ENCODE measurements at regions not wholly inside any gene's neighbourhood (a gene's known extent, or its start where the extent isn't known, plus 50 kb on each side); places are given as distances from the start of the nearest gene placed in this dataset.

DNA sequence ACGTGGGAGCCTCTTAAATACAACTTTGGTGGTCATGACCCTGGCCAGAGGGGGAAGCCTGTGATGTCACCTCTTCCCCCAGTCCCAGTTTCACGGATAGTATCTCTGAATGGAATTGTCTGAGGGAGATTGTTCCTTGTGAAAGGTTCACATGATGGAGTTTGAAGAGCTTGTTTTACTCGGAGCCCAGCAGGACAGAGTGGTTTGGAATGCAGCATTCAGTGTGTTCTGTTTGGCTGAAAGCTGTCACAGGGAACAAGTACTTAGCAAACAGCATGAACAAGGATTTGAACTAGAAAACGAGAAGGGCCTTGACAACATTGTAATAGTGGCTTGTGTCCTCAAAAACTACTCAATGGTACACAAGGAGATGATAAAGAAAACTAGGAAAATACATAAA, 133.9 kb upstream of the CXorf66 start (continued):
- TF ChIP-seq FOXJ3 (CRISPR knock-in tag; IDR thresholded peaks at IDR 0.05; ENCODE audit: borderline replicate concordance): no peak

- ATAC-seq: no peak
- no peaks in the 10 kb centered on the region for H3K36me3 Mint-ChIP-seq
- CTCF ChIA-PET: interaction anchor here (0.6 to 2.9 kb wide), 7 partner anchors 9 to 608 kb away, joined by 3 to 10 read pairs (median 4); no protein-coding TSS in a partner anchor
- peaks cover 17% of the 10 kb centered on the region for H3K27me3 Mint-ChIP-seq (ENCODE audit: low read depth)
- DNase-seq (ENCODE audit: low spot score): peak; percentile 15
- peaks cover 25% of the 10 kb centered on the region for H3K4me1 Mint-ChIP-seq
- POLR2A ChIA-PET: no interaction called here
- peak overlapping the region; percentile 62 for H3K4me3 Mint-ChIP-seq
- no peaks in the 10 kb centered on the region for H3K9me3 Mint-ChIP-seq
- H3K27ac Mint-ChIP-seq: no peak overlapping the region
- TF ChIP-seq NR3C1 (CRISPR knock-in tag; conservative IDR thresholded peaks at IDR 0.05; ENCODE audit: low read depth): no peak
- TF ChIP-seq, protein P1, sequence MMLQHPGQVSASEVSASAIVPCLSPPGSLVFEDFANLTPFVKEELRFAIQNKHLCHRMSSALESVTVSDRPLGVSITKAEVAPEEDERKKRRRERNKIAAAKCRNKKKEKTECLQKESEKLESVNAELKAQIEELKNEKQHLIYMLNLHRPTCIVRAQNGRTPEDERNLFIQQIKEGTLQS (CRISPR knock-in tag; conservative IDR thresholded peaks at IDR 0.05): no peak
- no peak for TF ChIP-seq ESRRA (CRISPR knock-in tag; IDR thresholded peaks at IDR 0.05; ENCODE audit: borderline replicate concordance)
- TF ChIP-seq FOXK1 (CRISPR knock-in tag; IDR thresholded peaks at IDR 0.05): no peak
- no peak for TF ChIP-seq CREM (CRISPR knock-in tag; IDR thresholded peaks at IDR 0.05)
- TF ChIP-seq HMGXB4 (CRISPR knock-in tag; IDR thresholded peaks at IDR 0.05): no peak
- TF ChIP-seq AR (CRISPR knock-in tag; IDR thresholded peaks at IDR 0.05): no peak
- TF ChIP-seq TEAD4 (CRISPR knock-in tag; IDR thresholded peaks at IDR 0.05): no peak
- TF ChIP-seq, protein P2, sequence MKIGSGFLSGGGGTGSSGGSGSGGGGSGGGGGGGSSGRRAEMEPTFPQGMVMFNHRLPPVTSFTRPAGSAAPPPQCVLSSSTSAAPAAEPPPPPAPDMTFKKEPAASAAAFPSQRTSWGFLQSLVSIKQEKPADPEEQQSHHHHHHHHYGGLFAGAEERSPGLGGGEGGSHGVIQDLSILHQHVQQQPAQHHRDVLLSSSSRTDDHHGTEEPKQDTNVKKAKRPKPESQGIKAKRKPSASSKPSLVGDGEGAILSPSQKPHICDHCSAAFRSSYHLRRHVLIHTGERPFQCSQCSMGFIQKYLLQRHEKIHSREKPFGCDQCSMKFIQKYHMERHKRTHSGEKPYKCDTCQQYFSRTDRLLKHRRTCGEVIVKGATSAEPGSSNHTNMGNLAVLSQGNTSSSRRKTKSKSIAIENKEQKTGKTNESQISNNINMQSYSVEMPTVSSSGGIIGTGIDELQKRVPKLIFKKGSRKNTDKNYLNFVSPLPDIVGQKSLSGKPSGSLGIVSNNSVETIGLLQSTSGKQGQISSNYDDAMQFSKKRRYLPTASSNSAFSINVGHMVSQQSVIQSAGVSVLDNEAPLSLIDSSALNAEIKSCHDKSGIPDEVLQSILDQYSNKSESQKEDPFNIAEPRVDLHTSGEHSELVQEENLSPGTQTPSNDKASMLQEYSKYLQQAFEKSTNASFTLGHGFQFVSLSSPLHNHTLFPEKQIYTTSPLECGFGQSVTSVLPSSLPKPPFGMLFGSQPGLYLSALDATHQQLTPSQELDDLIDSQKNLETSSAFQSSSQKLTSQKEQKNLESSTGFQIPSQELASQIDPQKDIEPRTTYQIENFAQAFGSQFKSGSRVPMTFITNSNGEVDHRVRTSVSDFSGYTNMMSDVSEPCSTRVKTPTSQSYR (CRISPR knock-in tag; IDR thresholded peaks at IDR 0.05): no peak
- TF ChIP-seq, protein P3, sequence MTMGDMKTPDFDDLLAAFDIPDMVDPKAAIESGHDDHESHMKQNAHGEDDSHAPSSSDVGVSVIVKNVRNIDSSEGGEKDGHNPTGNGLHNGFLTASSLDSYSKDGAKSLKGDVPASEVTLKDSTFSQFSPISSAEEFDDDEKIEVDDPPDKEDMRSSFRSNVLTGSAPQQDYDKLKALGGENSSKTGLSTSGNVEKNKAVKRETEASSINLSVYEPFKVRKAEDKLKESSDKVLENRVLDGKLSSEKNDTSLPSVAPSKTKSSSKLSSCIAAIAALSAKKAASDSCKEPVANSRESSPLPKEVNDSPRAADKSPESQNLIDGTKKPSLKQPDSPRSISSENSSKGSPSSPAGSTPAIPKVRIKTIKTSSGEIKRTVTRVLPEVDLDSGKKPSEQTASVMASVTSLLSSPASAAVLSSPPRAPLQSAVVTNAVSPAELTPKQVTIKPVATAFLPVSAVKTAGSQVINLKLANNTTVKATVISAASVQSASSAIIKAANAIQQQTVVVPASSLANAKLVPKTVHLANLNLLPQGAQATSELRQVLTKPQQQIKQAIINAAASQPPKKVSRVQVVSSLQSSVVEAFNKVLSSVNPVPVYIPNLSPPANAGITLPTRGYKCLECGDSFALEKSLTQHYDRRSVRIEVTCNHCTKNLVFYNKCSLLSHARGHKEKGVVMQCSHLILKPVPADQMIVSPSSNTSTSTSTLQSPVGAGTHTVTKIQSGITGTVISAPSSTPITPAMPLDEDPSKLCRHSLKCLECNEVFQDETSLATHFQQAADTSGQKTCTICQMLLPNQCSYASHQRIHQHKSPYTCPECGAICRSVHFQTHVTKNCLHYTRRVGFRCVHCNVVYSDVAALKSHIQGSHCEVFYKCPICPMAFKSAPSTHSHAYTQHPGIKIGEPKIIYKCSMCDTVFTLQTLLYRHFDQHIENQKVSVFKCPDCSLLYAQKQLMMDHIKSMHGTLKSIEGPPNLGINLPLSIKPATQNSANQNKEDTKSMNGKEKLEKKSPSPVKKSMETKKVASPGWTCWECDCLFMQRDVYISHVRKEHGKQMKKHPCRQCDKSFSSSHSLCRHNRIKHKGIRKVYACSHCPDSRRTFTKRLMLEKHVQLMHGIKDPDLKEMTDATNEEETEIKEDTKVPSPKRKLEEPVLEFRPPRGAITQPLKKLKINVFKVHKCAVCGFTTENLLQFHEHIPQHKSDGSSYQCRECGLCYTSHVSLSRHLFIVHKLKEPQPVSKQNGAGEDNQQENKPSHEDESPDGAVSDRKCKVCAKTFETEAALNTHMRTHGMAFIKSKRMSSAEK (CRISPR knock-in tag; IDR thresholded peaks at IDR 0.05; ENCODE audit: borderline replicate concordance): no peak
- no peak for TF ChIP-seq FOXP1 (CRISPR knock-in tag; IDR thresholded peaks at IDR 0.05; ENCODE audit: borderline replicate concordance)
- TF ChIP-seq RORB (CRISPR knock-in tag; IDR thresholded peaks at IDR 0.05): no peak
- TF ChIP-seq ZNF416 (CRISPR knock-in tag; IDR thresholded peaks at IDR 0.05): no peak
- TF ChIP-seq, protein P4, sequence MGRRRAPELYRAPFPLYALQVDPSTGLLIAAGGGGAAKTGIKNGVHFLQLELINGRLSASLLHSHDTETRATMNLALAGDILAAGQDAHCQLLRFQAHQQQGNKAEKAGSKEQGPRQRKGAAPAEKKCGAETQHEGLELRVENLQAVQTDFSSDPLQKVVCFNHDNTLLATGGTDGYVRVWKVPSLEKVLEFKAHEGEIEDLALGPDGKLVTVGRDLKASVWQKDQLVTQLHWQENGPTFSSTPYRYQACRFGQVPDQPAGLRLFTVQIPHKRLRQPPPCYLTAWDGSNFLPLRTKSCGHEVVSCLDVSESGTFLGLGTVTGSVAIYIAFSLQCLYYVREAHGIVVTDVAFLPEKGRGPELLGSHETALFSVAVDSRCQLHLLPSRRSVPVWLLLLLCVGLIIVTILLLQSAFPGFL (CRISPR knock-in tag; IDR thresholded peaks at IDR 0.05; ENCODE audit: borderline replicate concordance): no peak
- TF ChIP-seq, protein P5, sequence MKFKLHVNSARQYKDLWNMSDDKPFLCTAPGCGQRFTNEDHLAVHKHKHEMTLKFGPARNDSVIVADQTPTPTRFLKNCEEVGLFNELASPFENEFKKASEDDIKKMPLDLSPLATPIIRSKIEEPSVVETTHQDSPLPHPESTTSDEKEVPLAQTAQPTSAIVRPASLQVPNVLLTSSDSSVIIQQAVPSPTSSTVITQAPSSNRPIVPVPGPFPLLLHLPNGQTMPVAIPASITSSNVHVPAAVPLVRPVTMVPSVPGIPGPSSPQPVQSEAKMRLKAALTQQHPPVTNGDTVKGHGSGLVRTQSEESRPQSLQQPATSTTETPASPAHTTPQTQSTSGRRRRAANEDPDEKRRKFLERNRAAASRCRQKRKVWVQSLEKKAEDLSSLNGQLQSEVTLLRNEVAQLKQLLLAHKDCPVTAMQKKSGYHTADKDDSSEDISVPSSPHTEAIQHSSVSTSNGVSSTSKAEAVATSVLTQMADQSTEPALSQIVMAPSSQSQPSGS (CRISPR knock-in tag; IDR thresholded peaks at IDR 0.05; ENCODE audit: borderline replicate concordance, low read depth): no peak
- TF ChIP-seq ERG (CRISPR knock-in tag; IDR thresholded peaks at IDR 0.05): no peak
- no peak for TF ChIP-seq NFATC4 (CRISPR knock-in tag; IDR thresholded peaks at IDR 0.05)
- no peak for TF ChIP-seq MXD4 (CRISPR knock-in tag; IDR thresholded peaks at IDR 0.05; ENCODE audit: borderline replicate concordance)
Measured at GRCh38 chrX:140092121-140092520, 126.8 kb upstream of the CXorf66 start.

Data from WTC11 (cell line).